ENCODE measurements at regions not wholly inside any gene's neighbourhood (a gene's known extent, or its start where the extent isn't known, plus 50 kb on each side); places are given as distances from the start of the nearest gene placed in this dataset.

DNA sequence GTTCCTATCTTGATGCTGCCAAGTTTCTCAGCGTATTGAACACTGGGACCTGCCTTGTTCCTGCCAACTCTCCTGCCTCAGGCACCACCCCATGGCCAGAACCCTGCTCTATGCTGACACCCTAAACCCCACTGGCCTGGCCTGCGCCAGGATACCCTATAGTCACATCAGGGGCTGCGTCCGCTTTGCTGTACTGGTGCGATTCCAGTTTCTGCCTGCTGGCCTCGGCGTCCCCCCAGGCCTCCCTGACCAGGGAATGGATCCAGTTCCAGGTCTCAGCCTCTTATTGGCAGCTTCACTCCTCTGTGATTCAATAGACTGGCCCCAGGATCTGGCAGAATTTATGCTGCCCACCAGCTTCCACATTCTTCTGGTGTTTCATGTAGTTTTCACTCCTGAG lies 55.0 kb downstream of the GPR6 start:
- no peaks in the 10 kb centered on the region for H3K36me3 ChIP-seq (ENCODE audit: control insufficient read depth, insufficient read depth, low read length)
- H3K27me3 ChIP-seq (replicated peaks; ENCODE audit: control insufficient read depth, insufficient read depth, low read length), result no peaks in the 10 kb centered on the region
- DNase-seq (ENCODE audit: extremely low read depth, insufficient read length), result no peak
- TF ChIP-seq, protein P1, sequence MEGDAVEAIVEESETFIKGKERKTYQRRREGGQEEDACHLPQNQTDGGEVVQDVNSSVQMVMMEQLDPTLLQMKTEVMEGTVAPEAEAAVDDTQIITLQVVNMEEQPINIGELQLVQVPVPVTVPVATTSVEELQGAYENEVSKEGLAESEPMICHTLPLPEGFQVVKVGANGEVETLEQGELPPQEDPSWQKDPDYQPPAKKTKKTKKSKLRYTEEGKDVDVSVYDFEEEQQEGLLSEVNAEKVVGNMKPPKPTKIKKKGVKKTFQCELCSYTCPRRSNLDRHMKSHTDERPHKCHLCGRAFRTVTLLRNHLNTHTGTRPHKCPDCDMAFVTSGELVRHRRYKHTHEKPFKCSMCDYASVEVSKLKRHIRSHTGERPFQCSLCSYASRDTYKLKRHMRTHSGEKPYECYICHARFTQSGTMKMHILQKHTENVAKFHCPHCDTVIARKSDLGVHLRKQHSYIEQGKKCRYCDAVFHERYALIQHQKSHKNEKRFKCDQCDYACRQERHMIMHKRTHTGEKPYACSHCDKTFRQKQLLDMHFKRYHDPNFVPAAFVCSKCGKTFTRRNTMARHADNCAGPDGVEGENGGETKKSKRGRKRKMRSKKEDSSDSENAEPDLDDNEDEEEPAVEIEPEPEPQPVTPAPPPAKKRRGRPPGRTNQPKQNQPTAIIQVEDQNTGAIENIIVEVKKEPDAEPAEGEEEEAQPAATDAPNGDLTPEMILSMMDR (IDR thresholded peaks at IDR 0.05; ENCODE audit: insufficient read depth, low read length, poor library complexity, severe bottlenecking), result no peak
- no peak overlapping the region for H3K4me3 ChIP-seq (replicated peaks; ENCODE audit: low read depth, low read length)

DNA sequence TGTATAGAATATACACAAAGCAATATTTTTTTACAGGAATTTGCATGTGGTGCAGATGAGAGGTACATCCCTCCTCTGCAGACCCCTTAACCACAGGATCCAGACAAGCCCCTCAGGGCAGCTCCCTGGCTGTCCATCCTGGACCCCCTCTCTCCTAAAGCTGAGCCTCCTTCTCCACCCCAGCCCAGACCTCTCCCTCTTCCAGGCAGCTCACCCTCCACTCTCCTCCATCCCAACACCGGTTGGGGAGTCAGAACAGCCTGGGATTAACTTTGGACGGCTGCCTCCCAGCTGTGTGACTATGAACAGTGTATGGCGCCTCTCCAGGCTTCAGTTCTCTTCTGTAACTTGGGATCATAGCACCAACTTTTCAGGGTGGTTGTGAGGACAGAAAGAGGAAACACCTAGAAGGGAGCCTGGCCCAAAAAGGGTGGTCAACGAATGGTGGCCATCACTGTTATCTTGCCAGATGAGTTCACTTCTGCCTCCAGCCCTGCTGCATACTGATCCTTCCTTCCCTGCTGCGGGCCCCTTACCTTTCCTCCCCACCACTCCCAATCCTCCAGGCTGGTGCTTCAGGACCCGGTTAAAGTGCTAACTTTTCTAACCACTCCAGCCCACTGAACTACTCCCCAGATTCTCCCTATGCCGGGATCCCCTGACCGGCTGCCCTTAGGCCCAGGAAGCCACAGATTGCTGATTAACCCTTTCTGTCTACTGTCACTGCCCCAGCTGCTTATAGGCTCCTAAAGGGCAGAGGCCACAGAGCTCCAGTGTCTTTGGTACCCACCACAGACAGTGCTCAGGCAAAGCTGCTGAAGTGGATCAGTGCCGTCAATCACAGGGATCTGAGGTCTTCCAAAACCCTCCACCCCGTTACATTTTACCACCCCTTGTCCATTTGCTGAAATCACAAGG lies 55.9 kb downstream of the GPR6 start:
- TF ChIP-seq, protein P1 (IDR thresholded peaks at IDR 0.05; ENCODE audit: insufficient read depth, low read length, poor library complexity, severe bottlenecking), result no peak
- Histone ChIP-seq H3K4me3 (replicated peaks; ENCODE audit: low read depth, low read length) (no peak overlapping the region), H3K36me3 (ENCODE audit: control insufficient read depth, insufficient read depth, low read length) (no peaks in the 10 kb centered on the region), H3K27me3 (replicated peaks; ENCODE audit: control insufficient read depth, insufficient read depth, low read length) (no peaks in the 10 kb centered on the region)
- DNase-seq (ENCODE audit: extremely low read depth, insufficient read length), result no peak

DNA sequence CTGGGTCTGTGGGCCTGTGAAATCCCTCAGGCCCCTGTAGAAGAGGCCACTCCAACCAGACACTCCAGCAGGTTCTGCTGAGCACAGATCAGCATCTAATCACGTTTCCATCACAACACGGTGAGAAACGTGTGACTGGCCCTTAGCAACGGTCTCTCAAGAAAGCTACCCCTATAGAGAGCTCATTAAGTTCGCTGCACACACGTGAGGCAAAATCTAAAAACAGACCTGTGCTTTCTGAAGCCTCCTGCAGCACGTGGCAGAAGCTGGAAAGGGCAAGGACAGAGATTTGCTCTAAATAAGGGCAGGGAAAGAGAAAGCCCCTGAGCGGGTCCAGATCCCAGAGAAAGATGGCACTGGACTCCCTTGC lies 56.5 kb downstream of the GPR6 start:
- H3K27me3 ChIP-seq (replicated peaks; ENCODE audit: control insufficient read depth, insufficient read depth, low read length), result no peaks in the 10 kb centered on the region
- TF ChIP-seq, protein P1 (IDR thresholded peaks at IDR 0.05; ENCODE audit: insufficient read depth, low read length, poor library complexity, severe bottlenecking), result no peak
- H3K4me3 ChIP-seq (replicated peaks; ENCODE audit: low read depth, low read length), result no peak overlapping the region
- no peak for DNase-seq (ENCODE audit: extremely low read depth, insufficient read length)
- H3K36me3 ChIP-seq (ENCODE audit: control insufficient read depth, insufficient read depth, low read length), result no peaks in the 10 kb centered on the region

DNA sequence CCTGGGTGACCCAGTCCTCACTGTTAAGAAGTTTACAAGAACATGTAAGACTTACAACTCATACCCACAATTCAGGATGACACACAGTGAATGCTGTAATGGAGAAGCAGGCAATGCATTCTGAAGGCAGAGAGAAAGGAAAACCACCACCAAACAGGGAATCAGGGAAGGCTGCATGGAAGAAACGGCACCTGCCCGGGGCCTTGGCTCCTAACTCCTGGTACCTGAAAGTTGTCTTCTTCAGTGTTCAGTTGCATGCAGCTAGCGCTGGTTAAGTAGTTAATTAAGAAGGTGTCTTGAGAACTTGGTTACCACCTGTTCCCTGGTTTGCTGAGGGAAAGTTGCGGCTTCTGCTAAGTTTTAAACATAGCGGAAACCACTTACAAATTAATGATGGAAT lies 57.2 kb downstream of the GPR6 start:
- TF ChIP-seq, protein P1 (IDR thresholded peaks at IDR 0.05; ENCODE audit: insufficient read depth, low read length, poor library complexity, severe bottlenecking), result no peak
- no peak for DNase-seq (ENCODE audit: extremely low read depth, insufficient read length)
- Histone ChIP-seq H3K27me3 (replicated peaks; ENCODE audit: control insufficient read depth, insufficient read depth, low read length) (no peaks in the 10 kb centered on the region), H3K36me3 (ENCODE audit: control insufficient read depth, insufficient read depth, low read length) (no peaks in the 10 kb centered on the region), H3K4me3 (replicated peaks; ENCODE audit: low read depth, low read length) (no peak overlapping the region)

DNA sequence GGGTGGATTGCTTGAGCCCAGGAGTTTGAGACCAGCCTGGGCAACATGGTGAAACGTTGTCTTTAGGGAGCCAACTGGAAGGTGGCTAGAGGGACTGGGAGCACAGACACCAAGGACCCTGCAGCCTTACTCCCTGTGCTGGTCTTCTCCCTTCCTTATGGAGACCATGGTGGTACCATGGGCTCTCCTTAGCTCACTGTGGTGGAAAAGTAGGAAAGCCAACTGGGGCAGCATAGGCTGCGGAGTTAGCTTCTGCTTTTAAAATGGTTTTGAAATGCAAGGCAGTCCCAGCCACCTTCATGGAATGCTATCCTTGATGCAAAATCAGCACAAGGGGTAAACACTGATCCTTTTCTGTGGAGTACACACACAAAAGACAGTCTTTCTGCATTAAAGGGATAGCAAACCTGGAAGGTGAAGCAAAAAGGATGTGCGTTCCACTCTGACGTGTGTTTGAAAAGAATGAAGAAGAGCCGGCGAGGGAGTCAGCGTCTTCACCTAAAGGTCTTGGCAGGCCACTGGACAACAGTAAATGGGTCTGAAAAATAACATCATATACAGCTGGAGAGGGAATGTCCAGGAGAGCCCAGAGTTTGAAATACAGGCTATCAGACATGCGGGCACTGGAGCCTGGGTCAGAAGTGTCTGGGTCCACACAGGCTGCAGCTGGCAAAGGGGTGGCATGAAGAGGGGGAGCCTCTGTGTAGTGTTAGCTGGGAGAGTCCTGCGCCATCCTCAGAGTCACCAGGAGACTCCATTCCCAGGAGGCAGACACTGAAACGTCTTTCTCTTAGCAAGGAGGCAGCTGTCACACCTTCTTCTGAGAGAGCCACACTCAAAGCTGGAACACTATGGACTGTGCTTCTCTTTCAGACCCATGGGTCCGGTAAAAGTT lies 58.5 kb downstream of the GPR6 start:
- TF ChIP-seq, protein P1 (IDR thresholded peaks at IDR 0.05; ENCODE audit: insufficient read depth, low read length, poor library complexity, severe bottlenecking), result no peak
- no peaks in the 10 kb centered on the region for H3K27me3 ChIP-seq (replicated peaks; ENCODE audit: control insufficient read depth, insufficient read depth, low read length)
- no peak for DNase-seq (ENCODE audit: extremely low read depth, insufficient read length)
- H3K36me3 ChIP-seq (ENCODE audit: control insufficient read depth, insufficient read depth, low read length), result no peaks in the 10 kb centered on the region
- H3K4me3 ChIP-seq (replicated peaks; ENCODE audit: low read depth, low read length), result no peak overlapping the region
